Mucosa of rectum (tissue), 2 donors: ENCODE measurements at regions not wholly inside any gene's neighbourhood (a gene's known extent, or its start where the extent isn't known, plus 50 kb on each side); places are given as distances from the start of the nearest gene placed in this dataset.
"Not testable (repeated sequence)": the region's sequence is repeated elsewhere in the genome, so short reads cannot be mapped to it uniquely, and the experiment has no call there.

ENCODE experiments used
- H3K27ac ChIP-seq, 2 donors: one replicate each; pipeline ENCODE4 v1.7.0; 2013; ENCODE audit warnings: inconsistent platforms in 2 of 2, low read depth in 2 of 2, low read length in 2 of 2
- H3K27me3 ChIP-seq, 2 donors: one replicate each; pipeline ENCODE4 v1.7.0; 2013; ENCODE audit warnings: low read length in 2 of 2; ENCODE audit not compliant: control insufficient read depth in 2 of 2, insufficient read depth in 2 of 2
- H3K36me3 ChIP-seq, 2 donors: one replicate each; pipeline ENCODE4 v1.7.0; 2013; ENCODE audit warnings: low read length in 2 of 2; ENCODE audit not compliant: control insufficient read depth in 2 of 2, insufficient read depth in 2 of 2
- H3K4me1 ChIP-seq, 2 donors: one replicate each; pipeline ENCODE4 v1.7.0; 2013; ENCODE audit warnings: low read length in 2 of 2, mild to moderate bottlenecking in 1 of 2; ENCODE audit not compliant: control insufficient read depth in 2 of 2, insufficient read depth in 2 of 2
- H3K4me3 ChIP-seq, 2 donors: one replicate each; pipeline ENCODE4 v1.7.0; 2013; ENCODE audit warnings: low read length in 2 of 2
- H3K9ac ChIP-seq, 2 donors: one replicate each; pipeline ENCODE4 v1.7.0; 2013; ENCODE audit warnings: low read length in 2 of 2, low read depth in 1 of 2, mild to moderate bottlenecking in 1 of 2
- H3K9me3 ChIP-seq, 2 donors: one replicate each; pipeline ENCODE4 v1.7.0; 2013; ENCODE audit warnings: low read length in 2 of 2; ENCODE audit not compliant: control insufficient read depth in 2 of 2
- donor health status: healthy.
- donor health status: Normal muscosa, but diverticular disease.

DNA sequence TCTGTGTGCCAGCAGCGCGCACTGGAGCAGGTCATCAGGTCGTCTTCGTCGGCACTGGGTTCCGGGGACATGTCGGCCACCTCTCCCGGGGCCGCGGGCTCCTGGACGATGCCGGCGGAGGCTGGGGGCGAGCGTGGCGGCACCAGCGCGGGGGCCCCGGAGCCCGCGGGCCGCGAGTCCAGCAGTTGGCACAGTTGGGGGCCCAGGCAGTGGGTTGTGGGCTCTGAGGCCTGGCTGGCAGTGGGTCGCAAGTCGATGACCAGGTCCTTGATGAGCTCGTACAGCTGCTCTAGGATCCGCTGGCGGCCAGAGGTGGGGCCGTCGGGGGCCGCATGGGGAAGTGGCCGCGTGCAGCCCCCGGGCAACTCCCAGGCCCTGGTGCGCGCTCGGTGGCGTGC is 300.5 kb downstream of the CCDC74A start:
- no peak overlapping the region for H3K4me3 ChIP-seq
- H3K27me3 ChIP-seq = no peaks in the 10 kb centered on the region
- no peaks in the 10 kb centered on the region for H3K36me3 ChIP-seq
- H3K9me3 ChIP-seq = no peaks in the 10 kb centered on the region
- H3K27ac ChIP-seq = no peak overlapping the region
- H3K9ac ChIP-seq = no peak overlapping the region
- no peaks in the 10 kb centered on the region for H3K4me1 ChIP-seq

DNA sequence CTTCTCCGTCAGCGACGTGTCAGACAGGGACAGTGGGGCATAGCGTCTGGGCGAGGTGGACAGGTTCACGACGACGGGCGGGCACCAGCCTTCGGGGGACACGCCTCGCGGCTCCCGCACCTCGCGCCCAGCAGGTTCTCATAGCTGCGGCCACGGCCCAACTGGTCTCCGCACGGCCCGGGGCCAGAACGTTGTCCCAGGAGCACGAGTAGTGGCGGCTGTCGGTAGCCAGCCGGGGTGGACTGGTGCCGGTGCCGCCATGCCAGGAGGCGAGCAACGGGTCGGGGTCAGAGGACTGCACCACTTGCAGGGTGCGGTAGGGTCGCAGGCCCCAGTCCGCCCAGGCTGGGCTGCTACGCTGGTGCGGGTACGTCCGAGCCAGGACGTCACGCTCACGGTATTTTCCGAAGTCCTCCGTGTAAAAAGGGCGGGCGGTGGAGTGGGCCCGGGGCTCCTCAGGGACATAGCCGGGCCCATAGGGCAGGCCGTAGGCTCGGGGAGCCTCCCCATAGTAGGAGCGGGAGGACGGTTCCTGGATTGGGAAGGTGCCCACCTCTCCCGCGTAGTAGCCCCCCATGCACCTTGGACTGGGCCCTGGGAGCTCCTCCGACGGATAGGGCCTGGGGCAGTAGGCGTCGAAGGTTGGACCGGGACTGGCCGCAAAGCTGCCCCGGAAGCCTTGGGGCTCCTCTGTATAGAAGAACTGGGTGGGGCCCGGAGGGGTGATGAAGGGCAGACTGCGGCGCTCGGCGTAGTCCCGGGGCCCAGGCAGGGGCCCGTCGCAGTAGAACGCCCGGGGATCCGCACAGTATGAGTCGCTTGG is 301.2 kb downstream of the CCDC74A start:
- H3K36me3 ChIP-seq, H3K4me3 ChIP-seq, H3K4me1 ChIP-seq, H3K27ac ChIP-seq, H3K9me3 ChIP-seq, H3K27me3 ChIP-seq, H3K9ac ChIP-seq: not testable (repeated sequence)

DNA sequence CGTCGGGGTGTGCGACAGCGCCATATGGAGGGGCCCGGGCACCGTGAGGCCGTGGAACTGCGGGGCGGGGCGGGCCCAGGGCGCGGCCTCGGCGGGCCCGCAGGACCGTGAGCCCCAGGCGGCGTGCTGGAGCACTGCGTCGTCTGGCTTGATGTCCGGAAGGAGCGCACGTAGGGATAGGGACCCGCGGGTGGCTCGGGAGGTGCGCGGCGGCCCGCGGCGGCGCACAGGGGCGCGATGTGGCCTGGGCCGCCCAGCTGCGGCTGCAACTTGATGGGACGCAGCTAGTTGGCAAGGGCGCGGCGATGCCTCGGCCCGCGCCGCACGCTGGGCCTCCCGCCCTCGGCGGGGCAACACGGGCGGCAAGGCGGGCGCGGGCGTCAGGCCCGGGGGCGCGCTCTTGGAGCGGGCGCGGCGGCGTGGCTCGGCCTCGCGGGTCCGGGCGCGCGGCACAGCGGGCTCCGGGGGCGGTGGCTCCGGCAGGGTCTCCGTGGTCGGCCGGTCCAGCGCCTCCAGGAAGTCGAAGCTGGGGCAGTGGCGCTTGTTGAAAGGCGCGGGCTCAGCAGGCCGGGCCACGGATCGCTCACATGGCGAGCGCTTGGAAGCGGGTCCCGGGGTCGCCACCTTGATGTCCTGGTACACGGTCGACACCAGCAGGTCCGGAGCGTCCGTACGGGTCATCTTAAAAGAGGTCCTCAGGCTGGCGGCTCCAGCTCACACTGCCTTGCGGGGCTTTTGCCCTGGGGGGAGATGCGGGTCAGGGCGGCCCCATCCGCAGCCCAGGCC is 302.0 kb downstream of the CCDC74A start:
- not testable (repeated sequence) for H3K9ac ChIP-seq, H3K27ac ChIP-seq, H3K36me3 ChIP-seq, H3K4me3 ChIP-seq, H3K9me3 ChIP-seq, H3K27me3 ChIP-seq, H3K4me1 ChIP-seq

DNA sequence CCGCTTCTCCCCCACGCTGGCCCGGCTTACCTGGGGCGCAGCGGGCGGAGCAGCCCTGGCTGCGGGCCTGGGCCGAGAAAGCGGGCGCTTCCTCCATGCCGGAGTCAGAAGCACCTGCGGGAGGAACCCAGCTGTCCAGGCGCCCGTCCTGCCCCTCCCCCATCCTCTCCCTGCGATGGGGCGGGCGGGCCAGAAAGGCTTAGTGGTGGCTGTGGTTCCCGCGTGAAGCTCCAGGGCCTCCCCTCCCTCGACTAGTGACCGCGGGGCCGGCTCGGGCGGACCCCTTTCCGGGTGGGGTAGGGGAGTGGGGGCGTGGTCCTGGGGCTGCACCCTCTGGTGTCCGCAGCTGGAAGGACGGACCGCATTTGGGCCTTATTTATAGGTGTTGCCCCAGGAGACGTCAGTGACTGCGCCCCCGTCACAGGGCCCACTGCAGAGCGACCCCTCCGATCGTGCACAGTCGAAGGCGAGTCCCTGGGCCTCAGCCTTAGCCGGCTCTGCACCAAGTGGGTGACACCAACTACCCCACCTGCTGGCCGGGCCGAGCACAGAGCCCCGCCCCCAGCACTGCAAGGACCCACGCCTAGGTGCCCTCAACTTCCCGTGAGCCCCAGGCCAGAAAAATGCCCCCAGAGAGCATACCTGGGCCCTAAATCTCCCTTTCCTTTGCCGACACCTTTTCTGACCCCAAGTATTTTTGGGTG is 302.7 kb downstream of the CCDC74A start:
- H3K9ac ChIP-seq, H3K27ac ChIP-seq, H3K36me3 ChIP-seq, H3K4me1 ChIP-seq, H3K4me3 ChIP-seq, H3K9me3 ChIP-seq, H3K27me3 ChIP-seq: not testable (repeated sequence)

DNA sequence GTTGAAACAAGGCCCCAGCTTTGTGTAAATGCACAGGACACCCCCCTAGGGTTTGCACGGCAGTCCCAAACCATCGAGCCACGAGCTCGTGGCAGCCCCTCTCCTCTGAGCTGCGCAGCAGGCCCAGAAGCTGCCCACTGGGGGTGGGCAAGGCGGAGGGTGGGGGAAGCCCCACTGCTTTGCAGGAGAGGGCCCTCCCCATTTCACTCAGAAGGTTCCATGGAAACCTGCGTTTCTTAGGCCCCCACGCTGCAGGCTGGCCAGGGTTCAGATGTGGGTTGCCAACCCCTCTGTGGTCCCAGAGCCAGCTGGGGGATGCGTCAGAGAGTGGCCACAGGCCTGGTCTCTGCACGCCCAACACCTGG is 303.2 kb downstream of the CCDC74A start:
- not testable (repeated sequence) for H3K9me3 ChIP-seq, H3K27ac ChIP-seq, H3K36me3 ChIP-seq, H3K9ac ChIP-seq, H3K4me1 ChIP-seq, H3K4me3 ChIP-seq, H3K27me3 ChIP-seq

DNA sequence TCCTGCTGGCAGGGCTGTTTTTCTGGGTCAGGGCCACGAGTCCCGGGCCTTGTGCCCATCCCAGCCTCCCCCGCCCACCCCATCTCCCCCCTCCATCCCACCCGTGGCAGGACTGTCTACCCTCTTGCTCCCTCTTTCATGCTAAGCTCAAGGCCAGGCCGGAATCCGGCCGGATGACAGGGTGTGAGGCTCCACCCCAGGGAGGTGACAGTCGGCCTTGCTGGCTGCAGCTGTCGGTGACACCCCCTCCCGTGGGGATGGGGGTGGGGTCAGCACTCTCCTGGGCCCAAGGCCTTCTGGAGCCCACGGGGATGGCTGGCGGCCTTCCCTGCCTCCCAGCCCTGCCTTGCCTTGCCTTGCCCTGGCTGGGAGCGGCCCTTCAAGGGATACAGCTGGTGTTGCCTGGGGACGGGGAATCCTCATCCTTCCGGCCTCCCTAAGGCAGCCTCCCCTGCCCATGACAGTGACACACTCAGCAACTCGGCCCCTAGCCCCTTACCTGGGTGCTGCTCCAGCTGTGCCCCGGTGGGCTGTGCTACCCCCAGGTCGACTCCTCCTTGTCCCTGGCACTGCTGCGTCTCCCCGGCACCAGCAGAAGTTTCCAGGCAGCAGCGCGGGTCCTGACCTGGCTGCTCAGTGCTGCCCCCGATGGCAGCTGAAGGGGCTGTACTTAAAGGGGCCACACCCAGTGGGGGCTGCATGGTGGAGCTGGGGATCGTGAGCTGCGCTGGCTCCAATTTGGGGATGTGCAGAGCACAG is 303.9 kb downstream of the CCDC74A start:
- not testable (repeated sequence) for H3K27ac ChIP-seq, H3K4me3 ChIP-seq, H3K27me3 ChIP-seq, H3K9me3 ChIP-seq, H3K36me3 ChIP-seq, H3K4me1 ChIP-seq, H3K9ac ChIP-seq

DNA sequence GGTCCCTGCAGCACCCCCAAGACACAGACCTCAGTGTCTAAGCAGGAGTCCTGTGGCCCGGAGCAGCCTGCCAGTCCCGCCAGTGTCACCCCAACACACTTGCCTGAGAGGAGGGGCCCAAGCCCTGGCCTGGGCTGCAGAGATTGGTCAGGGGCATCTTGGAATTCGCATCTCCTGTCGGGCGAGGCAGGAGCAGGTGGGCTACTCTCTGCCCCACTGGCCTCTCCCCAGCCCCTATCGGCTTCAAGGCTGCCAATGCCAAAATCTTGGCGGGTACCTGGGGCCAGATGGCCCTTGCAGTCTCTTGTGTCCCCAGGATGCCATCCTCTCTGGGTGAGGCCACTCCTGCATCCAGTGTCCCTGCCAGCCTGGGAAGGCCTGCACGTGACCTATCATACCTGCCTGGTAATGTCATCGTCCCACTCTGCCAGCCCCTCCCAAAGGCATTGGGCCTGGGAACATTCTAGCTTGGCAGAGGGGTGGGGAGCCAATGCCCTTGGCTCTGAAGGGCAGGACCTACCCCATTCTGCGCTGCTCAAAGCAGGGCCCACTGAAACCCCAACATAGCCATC is 304.6 kb downstream of the CCDC74A start:
- not testable (repeated sequence) for H3K36me3 ChIP-seq, H3K4me3 ChIP-seq, H3K4me1 ChIP-seq, H3K9me3 ChIP-seq, H3K27ac ChIP-seq, H3K27me3 ChIP-seq, H3K9ac ChIP-seq

DNA sequence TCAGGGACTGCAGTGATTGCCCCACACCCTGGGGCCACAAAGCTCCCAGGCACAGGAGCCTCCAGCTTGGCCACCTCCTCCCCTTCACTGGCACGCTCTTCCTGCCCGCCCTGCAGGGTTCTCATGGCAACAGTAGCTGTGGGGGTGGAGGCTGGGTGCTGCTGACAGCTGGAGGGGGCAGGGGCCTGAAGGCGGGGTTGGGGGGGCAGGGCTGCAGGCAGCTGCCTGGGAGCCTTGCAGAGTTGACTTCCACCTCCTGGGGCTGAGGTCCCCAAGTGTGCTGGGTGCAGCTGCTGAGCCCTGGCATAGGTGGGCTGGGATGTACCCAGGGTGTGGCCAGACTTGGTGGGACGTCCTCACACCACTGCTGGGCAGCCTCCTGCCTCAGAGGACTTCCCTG is 305.2 kb downstream of the CCDC74A start:
- not testable (repeated sequence) for H3K27me3 ChIP-seq, H3K9me3 ChIP-seq, H3K9ac ChIP-seq, H3K27ac ChIP-seq, H3K4me1 ChIP-seq, H3K4me3 ChIP-seq, H3K36me3 ChIP-seq

DNA sequence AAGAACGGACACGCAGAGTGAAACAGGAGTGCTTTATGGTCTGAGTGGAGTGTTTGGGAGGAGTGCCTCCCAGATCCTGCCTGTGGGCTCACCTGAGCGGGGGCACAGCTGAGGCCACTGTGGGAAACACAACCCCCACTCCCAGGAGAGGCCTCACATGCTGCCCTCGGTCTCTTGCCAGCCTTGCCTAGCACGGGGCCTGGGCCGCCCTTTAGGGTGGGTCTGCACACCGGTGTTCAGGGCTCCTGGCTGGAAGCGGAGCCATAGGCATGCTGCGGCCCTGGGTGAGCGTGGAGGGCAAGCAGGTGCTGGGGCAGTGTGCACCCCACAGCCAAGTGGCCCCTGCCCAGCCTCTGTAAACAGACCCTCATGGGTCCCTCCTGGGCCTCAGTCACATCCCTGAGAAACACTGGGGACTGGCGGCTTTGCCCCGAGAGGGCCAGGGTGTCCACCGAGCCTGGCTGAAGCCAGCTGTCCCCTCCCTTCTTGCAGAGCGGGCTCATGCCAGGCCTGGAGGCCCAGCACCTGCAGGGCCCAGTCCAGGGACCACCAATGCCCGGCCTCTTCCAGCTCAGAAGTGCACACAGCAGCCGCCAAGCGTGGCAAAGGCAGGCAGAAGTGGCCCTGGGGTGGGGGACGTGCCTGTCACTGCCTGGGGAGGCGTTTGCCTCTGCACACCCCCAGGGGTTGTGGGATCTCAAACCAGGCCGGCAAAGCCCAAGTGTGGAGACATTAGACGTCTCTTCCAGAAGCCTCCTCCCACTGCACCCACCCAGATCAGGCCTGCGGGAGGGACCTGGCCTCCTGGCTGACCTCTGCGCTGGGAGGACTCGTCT is 305.9 kb downstream of the CCDC74A start:
- H3K9me3 ChIP-seq, H3K36me3 ChIP-seq, H3K4me3 ChIP-seq, H3K27me3 ChIP-seq, H3K27ac ChIP-seq, H3K9ac ChIP-seq, H3K4me1 ChIP-seq: not testable (repeated sequence)
